SK-N-SH treated with all-trans-retinoic acid at 6 μM for 48 hours (cell line): ENCODE measurements at regions not wholly inside any gene's neighbourhood (a gene's known extent, or its start where the extent isn't known, plus 50 kb on each side); places are given as distances from the start of the nearest gene placed in this dataset.

Experiments
- ARNTL ChIP-seq: fragments of 450-650 bp; formaldehyde crosslinking; IDR thresholded peaks from 2 replicates; pipeline ENCODE4 v1.5.0; 2020; ENCODE audit warnings: low read depth, mild to moderate bottlenecking, moderate library complexity, borderline replicate concordance
- BACH2 ChIP-seq: fragments of 250-450 bp; sonication (Bioruptor Pico); IDR thresholded peaks from 2 replicates; pipeline ENCODE4 v1.9.0; 2021; ENCODE audit warnings: mild to moderate bottlenecking, borderline replicate concordance
- CSDC2 ChIP-seq: fragments of 250-450 bp; sonication (Bioruptor Pico); IDR thresholded peaks from 2 replicates; pipeline ENCODE4 v1.5.0; 2020; ENCODE audit warnings: mild to moderate bottlenecking, moderate library complexity
- ESRRG ChIP-seq: fragments of 250-450 bp; sonication (Bioruptor Pico); IDR thresholded peaks from 2 replicates; pipeline ENCODE4 v1.6.1; 2021; ENCODE audit warnings: mild to moderate bottlenecking
- GLIS3 ChIP-seq: fragments of 250-450 bp; sonication (Bioruptor Pico); IDR thresholded peaks from 2 replicates; pipeline ENCODE4 v1.5.0; 2020; ENCODE audit warnings: mild to moderate bottlenecking, moderate library complexity
- OSR1 ChIP-seq: fragments of 250-450 bp; sonication (Bioruptor Pico); IDR thresholded peaks from 2 replicates; pipeline ENCODE4 v1.8.0; 2022; ENCODE audit warnings: moderate library complexity, mild to moderate bottlenecking, inconsistent platforms
- RARB ChIP-seq: fragments of 250-450 bp; sonication (Bioruptor Pico); IDR thresholded peaks from 2 replicates; pipeline ENCODE4 v1.8.0; 2021; ENCODE audit warnings: mild to moderate bottlenecking, moderate library complexity
- SNAI2 ChIP-seq: fragments of 250-450 bp; sonication (Bioruptor Pico); IDR thresholded peaks from 2 replicates; pipeline ENCODE4 v1.5.0; 2020; ENCODE audit warnings: mild to moderate bottlenecking, moderate library complexity
- ZC3H10 ChIP-seq: fragments of 250-450 bp; sonication (Bioruptor Pico); IDR thresholded peaks from 2 replicates; pipeline ENCODE4 v1.5.1; 2021; ENCODE audit warnings: mild to moderate bottlenecking, moderate library complexity
- ZFP3 ChIP-seq: fragments of 250-450 bp; sonication (Bioruptor Pico); IDR thresholded peaks from 2 replicates; pipeline ENCODE4 v1.5.0; 2020; ENCODE audit warnings: mild to moderate bottlenecking, moderate library complexity
- TF ChIP-seq, protein P1 (sequence below): fragments of 250-450 bp; sonication (Bioruptor Pico); IDR thresholded peaks from 2 replicates; pipeline ENCODE4 v1.5.1; 2020; ENCODE audit warnings: low read depth, mild to moderate bottlenecking, moderate library complexity
- TF ChIP-seq, protein P2 (sequence below): fragments of 250-450 bp; sonication (Bioruptor Pico); IDR thresholded peaks from 2 replicates; pipeline ENCODE4 v1.8.0; 2020; ENCODE audit warnings: mild to moderate bottlenecking, moderate library complexity, borderline replicate concordance
- TF ChIP-seq, protein P3 (sequence below): fragments of 250-450 bp; sonication (Bioruptor Pico); IDR thresholded peaks from 2 replicates; pipeline ENCODE4 v1.5.0; 2020; ENCODE audit warnings: mild to moderate bottlenecking, moderate library complexity

DNA sequence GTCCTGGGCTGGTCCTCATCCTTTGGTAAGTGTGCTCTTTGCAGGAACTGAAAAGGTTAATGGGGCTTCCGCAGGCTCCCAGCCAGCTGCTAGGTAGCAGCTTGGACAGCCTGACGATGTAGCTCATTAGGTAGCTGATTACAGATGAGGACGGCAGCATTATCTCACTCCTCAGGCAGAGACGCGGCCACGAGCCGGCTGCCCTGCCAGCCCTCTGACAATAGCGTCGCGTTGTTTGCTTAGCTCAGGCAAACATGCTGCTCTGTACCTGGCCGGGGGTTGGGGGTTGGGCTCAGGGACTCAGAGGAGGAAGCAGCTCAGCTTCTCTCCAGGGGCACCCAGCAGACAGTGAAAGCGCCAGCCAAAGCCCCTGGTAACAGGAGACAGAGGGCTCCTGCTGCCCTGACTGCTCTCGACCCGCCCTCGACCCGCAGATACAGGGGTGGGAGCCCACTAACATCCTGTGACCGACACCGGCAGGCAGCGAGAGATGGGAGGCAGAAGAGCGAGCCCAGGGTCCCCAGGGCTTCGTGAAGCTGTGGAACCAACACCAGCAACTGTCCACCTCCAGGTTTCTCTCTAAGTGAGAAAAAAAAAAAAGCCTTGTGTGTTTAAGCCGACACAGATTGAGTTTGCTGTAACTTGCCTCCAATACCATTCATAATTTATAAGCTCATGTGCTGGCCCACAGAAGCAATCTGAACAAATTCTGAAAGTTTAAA is 53.4 kb upstream of the DLK1 start:
- TF ChIP-seq, protein P1, sequence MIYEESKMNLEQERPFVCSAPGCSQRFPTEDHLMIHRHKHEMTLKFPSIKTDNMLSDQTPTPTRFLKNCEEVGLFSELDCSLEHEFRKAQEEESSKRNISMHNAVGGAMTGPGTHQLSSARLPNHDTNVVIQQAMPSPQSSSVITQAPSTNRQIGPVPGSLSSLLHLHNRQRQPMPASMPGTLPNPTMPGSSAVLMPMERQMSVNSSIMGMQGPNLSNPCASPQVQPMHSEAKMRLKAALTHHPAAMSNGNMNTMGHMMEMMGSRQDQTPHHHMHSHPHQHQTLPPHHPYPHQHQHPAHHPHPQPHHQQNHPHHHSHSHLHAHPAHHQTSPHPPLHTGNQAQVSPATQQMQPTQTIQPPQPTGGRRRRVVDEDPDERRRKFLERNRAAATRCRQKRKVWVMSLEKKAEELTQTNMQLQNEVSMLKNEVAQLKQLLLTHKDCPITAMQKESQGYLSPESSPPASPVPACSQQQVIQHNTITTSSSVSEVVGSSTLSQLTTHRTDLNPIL: no peak
- TF ChIP-seq CSDC2 (CRISPR knock-in tag) (no peak), ZFP3 (CRISPR knock-in tag) (no peak), BACH2 (CRISPR knock-in tag) (no peak), SNAI2 (CRISPR knock-in tag) (no peak), OSR1 (CRISPR knock-in tag) (no peak), ARNTL (CRISPR knock-in tag) (no peak), ZC3H10 (no peak), GLIS3 (no peak), ESRRG (no peak), RARB (CRISPR knock-in tag) (no peak)
- TF ChIP-seq, protein P2, sequence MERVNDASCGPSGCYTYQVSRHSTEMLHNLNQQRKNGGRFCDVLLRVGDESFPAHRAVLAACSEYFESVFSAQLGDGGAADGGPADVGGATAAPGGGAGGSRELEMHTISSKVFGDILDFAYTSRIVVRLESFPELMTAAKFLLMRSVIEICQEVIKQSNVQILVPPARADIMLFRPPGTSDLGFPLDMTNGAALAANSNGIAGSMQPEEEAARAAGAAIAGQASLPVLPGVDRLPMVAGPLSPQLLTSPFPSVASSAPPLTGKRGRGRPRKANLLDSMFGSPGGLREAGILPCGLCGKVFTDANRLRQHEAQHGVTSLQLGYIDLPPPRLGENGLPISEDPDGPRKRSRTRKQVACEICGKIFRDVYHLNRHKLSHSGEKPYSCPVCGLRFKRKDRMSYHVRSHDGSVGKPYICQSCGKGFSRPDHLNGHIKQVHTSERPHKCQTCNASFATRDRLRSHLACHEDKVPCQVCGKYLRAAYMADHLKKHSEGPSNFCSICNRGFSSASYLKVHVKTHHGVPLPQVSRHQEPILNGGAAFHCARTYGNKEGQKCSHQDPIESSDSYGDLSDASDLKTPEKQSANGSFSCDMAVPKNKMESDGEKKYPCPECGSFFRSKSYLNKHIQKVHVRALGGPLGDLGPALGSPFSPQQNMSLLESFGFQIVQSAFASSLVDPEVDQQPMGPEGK (CRISPR knock-in tag): no peak
- TF ChIP-seq, protein P3, sequence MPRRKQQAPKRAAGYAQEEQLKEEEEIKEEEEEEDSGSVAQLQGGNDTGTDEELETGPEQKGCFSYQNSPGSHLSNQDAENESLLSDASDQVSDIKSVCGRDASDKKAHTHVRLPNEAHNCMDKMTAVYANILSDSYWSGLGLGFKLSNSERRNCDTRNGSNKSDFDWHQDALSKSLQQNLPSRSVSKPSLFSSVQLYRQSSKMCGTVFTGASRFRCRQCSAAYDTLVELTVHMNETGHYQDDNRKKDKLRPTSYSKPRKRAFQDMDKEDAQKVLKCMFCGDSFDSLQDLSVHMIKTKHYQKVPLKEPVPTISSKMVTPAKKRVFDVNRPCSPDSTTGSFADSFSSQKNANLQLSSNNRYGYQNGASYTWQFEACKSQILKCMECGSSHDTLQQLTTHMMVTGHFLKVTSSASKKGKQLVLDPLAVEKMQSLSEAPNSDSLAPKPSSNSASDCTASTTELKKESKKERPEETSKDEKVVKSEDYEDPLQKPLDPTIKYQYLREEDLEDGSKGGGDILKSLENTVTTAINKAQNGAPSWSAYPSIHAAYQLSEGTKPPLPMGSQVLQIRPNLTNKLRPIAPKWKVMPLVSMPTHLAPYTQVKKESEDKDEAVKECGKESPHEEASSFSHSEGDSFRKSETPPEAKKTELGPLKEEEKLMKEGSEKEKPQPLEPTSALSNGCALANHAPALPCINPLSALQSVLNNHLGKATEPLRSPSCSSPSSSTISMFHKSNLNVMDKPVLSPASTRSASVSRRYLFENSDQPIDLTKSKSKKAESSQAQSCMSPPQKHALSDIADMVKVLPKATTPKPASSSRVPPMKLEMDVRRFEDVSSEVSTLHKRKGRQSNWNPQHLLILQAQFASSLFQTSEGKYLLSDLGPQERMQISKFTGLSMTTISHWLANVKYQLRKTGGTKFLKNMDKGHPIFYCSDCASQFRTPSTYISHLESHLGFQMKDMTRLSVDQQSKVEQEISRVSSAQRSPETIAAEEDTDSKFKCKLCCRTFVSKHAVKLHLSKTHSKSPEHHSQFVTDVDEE: no peak
